ENCODE measurements at regions not wholly inside any gene's neighbourhood (a gene's known extent, or its start where the extent isn't known, plus 50 kb on each side); places are given as distances from the start of the nearest gene placed in this dataset.

DNA sequence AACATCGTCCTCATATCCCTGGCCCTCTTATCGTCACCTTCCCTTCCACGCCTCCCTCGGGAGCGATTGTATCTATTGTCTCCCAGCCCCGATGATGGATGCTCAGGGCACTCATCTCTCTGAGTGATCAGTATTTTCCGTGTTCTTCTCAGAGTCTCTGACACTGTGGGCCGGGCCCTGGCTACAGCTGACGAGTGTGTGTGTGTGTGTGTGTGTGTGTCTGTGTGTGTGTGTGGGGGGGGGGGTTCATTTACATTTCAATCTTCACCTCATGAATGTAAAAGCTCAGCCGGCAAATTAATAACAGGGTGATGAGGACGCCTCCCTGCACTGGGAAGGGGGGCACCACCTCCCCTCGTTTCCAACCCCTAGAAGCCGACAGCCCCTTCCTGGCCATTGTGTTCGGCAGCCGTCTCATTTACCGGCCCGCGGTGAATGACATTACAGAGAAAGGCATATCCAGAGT, 159.5 kb downstream of the SHOX start:
- WGBS (ENCODE audit: insufficient coverage, insufficient read length), result no CpG with 5 or more reads among the region's 18 CpGs
- no peaks in the 10 kb centered on the region for H3K9me3 ChIP-seq (ENCODE audit: control insufficient read depth, insufficient read depth, low read length)
- H3K4me3 ChIP-seq (ENCODE audit: low read length), result no peak overlapping the region
- H3K27me3 ChIP-seq (ENCODE audit: control insufficient read depth, insufficient read depth, low read length), result no peaks in the 10 kb centered on the region
- no peak overlapping the region for H3K27ac ChIP-seq (ENCODE audit: low read length)
- no peak for DNase-seq (ENCODE audit: low read depth, low spot score)
- H3K36me3 ChIP-seq (ENCODE audit: control insufficient read depth, insufficient read depth, low read length), result no peaks in the 10 kb centered on the region
- H3K4me1 ChIP-seq (ENCODE audit: control insufficient read depth, insufficient read depth, low read length), result peaks cover 2% of the 10 kb centered on the region

DNA sequence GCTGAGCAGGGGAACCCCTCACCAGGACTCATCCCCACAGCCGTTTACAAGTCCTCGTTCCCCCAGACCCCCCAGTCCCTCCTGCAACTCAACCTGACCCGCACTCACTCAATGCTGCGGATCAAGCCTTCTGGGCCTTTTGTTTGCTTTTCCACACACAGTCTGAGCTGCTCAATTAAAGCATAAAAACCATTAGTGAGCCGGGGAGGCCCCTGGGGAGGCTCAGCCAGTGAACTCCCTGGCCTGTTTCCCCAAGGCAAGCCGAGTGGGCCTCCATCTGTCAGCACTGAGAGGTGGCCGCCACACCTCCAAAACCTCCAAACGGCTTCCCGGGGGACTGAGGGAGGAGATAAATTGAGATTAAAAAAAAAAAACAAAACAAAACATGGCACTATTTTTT, 158.5 kb downstream of the SHOX start:
- WGBS (ENCODE audit: insufficient coverage, insufficient read length), result no CpG with 5 or more reads among the region's 9 CpGs
- Histone ChIP-seq H3K4me1 (ENCODE audit: control insufficient read depth, insufficient read depth, low read length) (peaks cover 2% of the 10 kb centered on the region), H3K36me3 (ENCODE audit: control insufficient read depth, insufficient read depth, low read length) (no peaks in the 10 kb centered on the region), H3K27ac (ENCODE audit: low read length) (no peak overlapping the region), H3K9me3 (ENCODE audit: control insufficient read depth, insufficient read depth, low read length) (no peaks in the 10 kb centered on the region), H3K27me3 (ENCODE audit: control insufficient read depth, insufficient read depth, low read length) (no peaks in the 10 kb centered on the region), H3K4me3 (ENCODE audit: low read length) (no peak overlapping the region)
- DNase-seq (ENCODE audit: low read depth, low spot score), result no peak

DNA sequence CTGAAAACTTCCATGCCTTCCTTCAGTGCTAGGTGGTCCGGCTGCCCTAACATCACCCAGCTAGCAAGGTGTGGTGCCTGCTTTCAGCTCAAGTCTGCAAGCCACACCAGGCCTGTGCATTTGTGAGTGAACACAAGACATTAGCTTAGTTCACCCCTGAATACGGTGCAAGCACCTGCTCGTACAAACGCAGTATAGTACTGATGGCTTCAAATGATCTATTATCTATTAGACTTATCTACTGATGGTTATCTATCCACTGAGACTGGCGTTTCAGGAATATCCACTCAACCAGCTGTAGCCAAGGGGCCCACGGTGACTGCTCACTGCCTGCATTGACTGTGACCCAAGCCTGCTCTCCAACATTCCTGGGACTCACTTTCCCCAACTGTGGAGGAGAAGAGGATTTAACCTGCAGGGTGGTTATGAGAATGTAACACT, 155.9 kb downstream of the SHOX start:
- Histone ChIP-seq H3K4me1 (ENCODE audit: control insufficient read depth, insufficient read depth, low read length) (peaks cover 4% of the 10 kb centered on the region), H3K4me3 (ENCODE audit: low read length) (no peak overlapping the region), H3K27me3 (ENCODE audit: control insufficient read depth, insufficient read depth, low read length) (no peaks in the 10 kb centered on the region), H3K27ac (ENCODE audit: low read length) (no peak overlapping the region), H3K36me3 (ENCODE audit: control insufficient read depth, insufficient read depth, low read length) (no peaks in the 10 kb centered on the region), H3K9me3 (ENCODE audit: control insufficient read depth, insufficient read depth, low read length) (no peaks in the 10 kb centered on the region)
- no peak for DNase-seq (ENCODE audit: low read depth, low spot score)
- no CpG with 5 or more reads among the region's 6 CpGs for WGBS (ENCODE audit: insufficient coverage, insufficient read length)

DNA sequence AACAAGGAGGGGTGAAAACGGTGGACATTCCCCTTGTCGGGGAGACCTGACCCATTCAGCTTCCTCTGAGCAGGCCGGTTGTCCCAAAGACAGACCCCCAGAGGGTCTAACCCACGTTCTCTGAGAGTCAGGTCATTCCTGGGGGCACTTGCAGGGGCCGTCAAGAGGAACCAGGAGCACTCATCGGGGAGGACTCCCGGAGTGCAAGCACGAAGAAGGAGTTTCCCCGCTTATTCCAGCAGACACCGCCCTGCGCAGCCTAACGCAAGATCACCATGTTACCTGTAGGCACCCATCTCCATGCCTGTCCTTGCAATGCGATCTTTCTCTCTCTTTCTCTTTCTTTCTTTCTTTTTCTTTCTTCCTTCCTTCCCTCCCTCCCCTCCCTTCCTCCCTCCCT, 154.2 kb downstream of the SHOX start:
- no peak for DNase-seq (ENCODE audit: low read depth, low spot score)
- H3K27me3 ChIP-seq (ENCODE audit: control insufficient read depth, insufficient read depth, low read length), result no peaks in the 10 kb centered on the region
- no CpG with 5 or more reads among the region's 13 CpGs for WGBS (ENCODE audit: insufficient coverage, insufficient read length)
- 0 out of 2 replicates have a peak, but pooled peaks cover 2% of the 10 kb centered on the region for H3K4me1 ChIP-seq (ENCODE audit: control insufficient read depth, insufficient read depth, low read length)
- H3K4me3 ChIP-seq (ENCODE audit: low read length), result no peak overlapping the region
- H3K27ac ChIP-seq (ENCODE audit: low read length), result no peak overlapping the region
- no peaks in the 10 kb centered on the region for H3K36me3 ChIP-seq (ENCODE audit: control insufficient read depth, insufficient read depth, low read length)
- H3K9me3 ChIP-seq (ENCODE audit: control insufficient read depth, insufficient read depth, low read length), result no peaks in the 10 kb centered on the region

DNA sequence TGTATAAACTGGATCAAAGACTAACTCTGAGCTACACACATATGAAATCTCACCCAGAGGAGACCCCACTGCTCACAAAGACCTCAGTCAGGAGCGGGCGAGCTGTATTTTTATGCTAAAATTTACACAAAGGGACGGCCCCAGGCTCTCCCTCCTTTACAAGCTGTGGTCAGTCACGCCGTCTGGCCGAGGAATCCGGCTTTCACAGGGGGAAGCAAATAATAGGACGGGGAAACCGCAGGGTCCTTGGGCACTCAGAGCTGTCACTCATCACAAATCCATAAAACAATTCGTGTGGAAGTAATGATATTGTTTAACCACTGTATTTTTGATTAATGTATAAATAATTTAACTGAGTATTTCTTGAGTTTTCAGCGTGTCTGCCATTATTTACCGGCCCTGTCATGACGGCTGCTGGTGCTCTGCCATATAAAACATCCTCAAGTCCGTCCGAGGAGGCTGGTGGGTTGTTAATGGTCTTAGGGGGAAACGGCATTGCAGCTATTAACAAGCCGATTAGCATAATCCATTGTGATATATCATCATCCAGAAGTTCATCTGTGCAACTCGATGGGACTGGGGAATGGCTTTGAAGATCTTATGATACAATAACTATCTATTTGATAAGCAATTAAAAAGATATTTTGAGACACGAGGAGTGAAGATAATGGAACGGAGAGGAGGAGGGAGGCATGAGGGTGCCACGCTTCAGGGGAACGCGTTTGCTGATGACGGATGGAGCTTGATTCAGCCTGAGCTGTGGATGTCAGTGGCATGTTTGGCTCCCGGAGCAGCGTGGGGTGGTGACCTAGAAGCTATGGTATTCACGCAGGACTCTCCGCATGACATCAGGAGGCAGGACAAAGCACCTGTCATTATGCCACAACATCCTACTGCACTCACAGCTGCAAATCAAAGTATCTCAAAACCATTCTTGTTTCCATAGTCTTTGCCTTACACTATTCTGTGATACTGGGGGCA, 150.9 kb downstream of the SHOX start:
- no peak for DNase-seq (ENCODE audit: low read depth, low spot score)
- no peak overlapping the region for H3K27ac ChIP-seq (ENCODE audit: low read length)
- no peaks in the 10 kb centered on the region for H3K27me3 ChIP-seq (ENCODE audit: control insufficient read depth, insufficient read depth, low read length)
- no peak overlapping the region for H3K4me3 ChIP-seq (ENCODE audit: low read length)
- H3K9me3 ChIP-seq (ENCODE audit: control insufficient read depth, insufficient read depth, low read length), result no peaks in the 10 kb centered on the region; the same call in 1 of the 2 replicates
- H3K4me1 ChIP-seq (ENCODE audit: control insufficient read depth, insufficient read depth, low read length), result 0 out of 2 replicates have a peak, but pooled peaks cover 2% of the 10 kb centered on the region
- WGBS (ENCODE audit: insufficient coverage, insufficient read length), result no CpG with 5 or more reads among the region's 28 CpGs
- H3K36me3 ChIP-seq (ENCODE audit: control insufficient read depth, insufficient read depth, low read length), result no peaks in the 10 kb centered on the region

- no peak for DNase-seq (ENCODE audit: low read depth, low spot score)
- no peaks in the 10 kb centered on the region; the same call in 1 of the 2 replicates for H3K9me3 ChIP-seq (ENCODE audit: control insufficient read depth, insufficient read depth, low read length)
- no peaks in the 10 kb centered on the region for H3K27me3 ChIP-seq (ENCODE audit: control insufficient read depth, insufficient read depth, low read length)
- WGBS (ENCODE audit: insufficient coverage, insufficient read length), result no CpG with 5 or more reads among the region's 14 CpGs
- H3K27ac ChIP-seq (ENCODE audit: low read length), result no peak overlapping the region
- no peaks in the 10 kb centered on the region for H3K36me3 ChIP-seq (ENCODE audit: control insufficient read depth, insufficient read depth, low read length)
- no peak overlapping the region for H3K4me3 ChIP-seq (ENCODE audit: low read length)
- H3K4me1 ChIP-seq (ENCODE audit: control insufficient read depth, insufficient read depth, low read length), result no peaks in the 10 kb centered on the region
These were observed 146.1 kb downstream of the SHOX start for GRCh38 chrX:776529-777230.

DNA sequence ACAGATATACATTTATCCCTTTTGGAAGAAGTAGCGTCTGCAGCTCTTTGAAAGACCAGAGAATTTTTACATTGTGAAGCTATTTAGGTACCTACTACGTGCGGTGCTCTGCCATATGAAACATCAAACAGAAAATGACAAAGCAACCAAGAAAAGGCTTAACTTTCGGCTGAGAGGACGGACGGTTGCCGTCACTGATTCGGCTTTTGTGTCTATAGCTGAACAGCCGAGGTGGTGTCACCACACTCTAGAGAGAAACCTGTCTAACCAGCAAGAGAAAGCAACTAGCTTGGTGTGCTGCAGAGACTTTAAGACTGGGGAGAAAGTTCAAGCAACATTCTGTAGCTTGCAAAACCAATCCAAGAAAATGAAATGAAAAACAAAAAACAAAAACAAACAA, 145.5 kb downstream of the SHOX start:
- no peaks in the 10 kb centered on the region; the same call in 1 of the 2 replicates for H3K9me3 ChIP-seq (ENCODE audit: control insufficient read depth, insufficient read depth, low read length)
- no peak overlapping the region for H3K27ac ChIP-seq (ENCODE audit: low read length)
- no peak for DNase-seq (ENCODE audit: low read depth, low spot score)

GRCh38 chrX:774536-774935, 143.9 kb downstream of the SHOX start:
- no peak for DNase-seq (ENCODE audit: low read depth, low spot score)
- no peak overlapping the region for H3K27ac ChIP-seq (ENCODE audit: low read length)
- H3K27me3 ChIP-seq (ENCODE audit: control insufficient read depth, insufficient read depth, low read length), result no peaks in the 10 kb centered on the region
- no peak overlapping the region for H3K4me3 ChIP-seq (ENCODE audit: low read length)
- H3K36me3 ChIP-seq (ENCODE audit: control insufficient read depth, insufficient read depth, low read length), result no peaks in the 10 kb centered on the region
- no CpG with 5 or more reads among the region's 8 CpGs for WGBS (ENCODE audit: insufficient coverage, insufficient read length)
- no peaks in the 10 kb centered on the region for H3K4me1 ChIP-seq (ENCODE audit: control insufficient read depth, insufficient read depth, low read length)
- H3K9me3 ChIP-seq (ENCODE audit: control insufficient read depth, insufficient read depth, low read length), result no peaks in the 10 kb centered on the region; the same call in 1 of the 2 replicates

More for the DNA sequence above, 145.5 kb downstream of the SHOX start:
- Histone ChIP-seq H3K36me3 (ENCODE audit: control insufficient read depth, insufficient read depth, low read length) (no peaks in the 10 kb centered on the region), H3K27me3 (ENCODE audit: control insufficient read depth, insufficient read depth, low read length) (no peaks in the 10 kb centered on the region), H3K4me1 (ENCODE audit: control insufficient read depth, insufficient read depth, low read length) (no peaks in the 10 kb centered on the region), H3K4me3 (ENCODE audit: low read length) (no peak overlapping the region)
- no CpG with 5 or more reads among the region's 9 CpGs for WGBS (ENCODE audit: insufficient coverage, insufficient read length)

GRCh38 chrX:773292-774025, 142.9 kb downstream of the SHOX start:
- no peak overlapping the region for H3K4me3 ChIP-seq (ENCODE audit: low read length)
- H3K27me3 ChIP-seq (ENCODE audit: control insufficient read depth, insufficient read depth, low read length), result no peaks in the 10 kb centered on the region
- H3K4me1 ChIP-seq (ENCODE audit: control insufficient read depth, insufficient read depth, low read length), result no peaks in the 10 kb centered on the region
- DNase-seq (ENCODE audit: low read depth, low spot score), result no peak
- no peaks in the 10 kb centered on the region for H3K36me3 ChIP-seq (ENCODE audit: control insufficient read depth, insufficient read depth, low read length)
- WGBS (ENCODE audit: insufficient coverage, insufficient read length), result no CpG with 5 or more reads among the region's 9 CpGs
- no peaks in the 10 kb centered on the region; the same call in 1 of the 2 replicates for H3K9me3 ChIP-seq (ENCODE audit: control insufficient read depth, insufficient read depth, low read length)
- no peak overlapping the region for H3K27ac ChIP-seq (ENCODE audit: low read length)

DNA sequence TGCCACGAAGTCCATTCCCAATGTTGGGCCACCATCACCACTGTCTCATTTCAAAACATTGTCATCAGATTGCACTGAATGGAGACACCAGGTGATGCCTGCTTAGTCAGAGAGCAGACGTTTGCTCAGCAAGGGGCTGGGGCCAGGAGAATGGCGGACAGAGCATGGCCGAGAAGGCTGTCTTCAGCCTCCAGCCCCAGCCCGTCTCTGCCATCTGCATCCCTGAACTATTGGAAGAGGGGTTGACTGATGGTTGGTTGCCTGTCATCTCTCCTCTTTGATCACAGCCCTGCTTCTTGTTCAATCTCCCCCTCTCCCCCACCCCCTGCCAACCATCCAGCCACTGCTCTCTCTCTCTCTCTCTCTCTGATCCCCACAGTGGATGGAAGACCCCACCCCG, 140.9 kb downstream of the SHOX start:
- Histone ChIP-seq H3K4me1 (ENCODE audit: control insufficient read depth, insufficient read depth, low read length) (no peaks in the 10 kb centered on the region), H3K4me3 (ENCODE audit: low read length) (no peak overlapping the region), H3K9me3 (ENCODE audit: control insufficient read depth, insufficient read depth, low read length) (no peaks in the 10 kb centered on the region), H3K27ac (ENCODE audit: low read length) (no peak overlapping the region), H3K27me3 (ENCODE audit: control insufficient read depth, insufficient read depth, low read length) (no peaks in the 10 kb centered on the region), H3K36me3 (ENCODE audit: control insufficient read depth, insufficient read depth, low read length) (no peaks in the 10 kb centered on the region)
- no CpG with 5 or more reads among the region's 6 CpGs for WGBS (ENCODE audit: insufficient coverage, insufficient read length)
- no peak for DNase-seq (ENCODE audit: low read depth, low spot score)
